Neural cell (in vitro differentiated cells): ENCODE measurements at regions not wholly inside any gene's neighbourhood (a gene's known extent, or its start where the extent isn't known, plus 50 kb on each side); places are given as distances from the start of the nearest gene placed in this dataset.

Experiments
- H2AFZ ChIP-seq: fragments of 200-600, 300-800 bp; sonication (generic), shearing (Covaris generic); 2 replicates; pipeline ENCODE4 v1.6.0; 2014; ENCODE audit warnings: low read depth, mild to moderate bottlenecking, antibody characterized with exemption, low read length, moderate library complexity
- H3F3A ChIP-seq: fragments of 200-600 bp; shearing (Covaris generic); 2 replicates; pipeline ENCODE4 v1.6.1; 2016; ENCODE audit warnings: mild to moderate bottlenecking, moderate library complexity, mixed read lengths, antibody characterized with exemption, low read length; ENCODE audit not compliant: insufficient read depth, poor library complexity, severe bottlenecking
- H3K27ac ChIP-seq: fragments of 200-600, 300-800 bp; sonication (generic), shearing (Covaris generic); 2 replicates; pipeline ENCODE4 v1.5.1; 2014; ENCODE audit warnings: mild to moderate bottlenecking, low read length, moderate library complexity
- H3K27me3 ChIP-seq: fragments of 300-800, 200-600 bp; sonication (generic), shearing (Covaris generic); 2 replicates; pipeline ENCODE4 v1.6.0; 2014; ENCODE audit warnings: mild to moderate bottlenecking, low read depth, low read length, moderate library complexity; ENCODE audit not compliant: insufficient read depth
- H3K36me3 ChIP-seq: fragments of 300-800, 200-600 bp; sonication (generic), shearing (Covaris generic); 2 replicates; pipeline ENCODE4 v1.5.1; 2014; ENCODE audit warnings: mild to moderate bottlenecking, antibody characterized with exemption, low read length, moderate library complexity; ENCODE audit not compliant: insufficient read depth
- H3K4me2 ChIP-seq: fragments of 300-800, 200-600 bp; sonication (generic), shearing (Covaris generic); 2 replicates; pipeline ENCODE4 v1.6.0; 2014; ENCODE audit warnings: mild to moderate bottlenecking, low read length
- H3K4me3 ChIP-seq: fragments of 300-800, 200-600 bp; sonication (generic), shearing (Covaris generic); 2 replicates; pipeline ENCODE4 v1.5.1; 2014; ENCODE audit warnings: mild to moderate bottlenecking, low read length, moderate library complexity
- H3K79me2 ChIP-seq: fragments of 200-600 bp; shearing (Covaris generic); replicated peaks from 2 replicates; pipeline ENCODE4 v1.6.0; 2014; ENCODE audit warnings: mild to moderate bottlenecking, low read length, moderate library complexity; ENCODE audit not compliant: insufficient read depth
- H3K9ac ChIP-seq: fragments of 300-800, 200-600 bp; sonication (generic), shearing (Covaris generic); 2 replicates; pipeline ENCODE4 v1.6.1; 2016; ENCODE audit warnings: mild to moderate bottlenecking, low read length, mixed read lengths
- H3K9me2 ChIP-seq: fragments of 200-600 bp; shearing (Covaris generic); 2 replicates; pipeline ENCODE4 v1.6.1; 2016; ENCODE audit warnings: mild to moderate bottlenecking, low read length, mixed read lengths; ENCODE audit not compliant: insufficient read depth
- H3K9me3 ChIP-seq: fragments of 200-600, 300-800 bp; sonication (generic), shearing (Covaris generic); 2 replicates; pipeline ENCODE4 v1.6.1; 2016; ENCODE audit warnings: mild to moderate bottlenecking, mixed run types, low read length, moderate library complexity, mixed read lengths
- H4K20me1 ChIP-seq: fragments of 200-600 bp; shearing (Covaris generic); 2 replicates; pipeline ENCODE4 v1.6.1; 2016; ENCODE audit warnings: mild to moderate bottlenecking, mixed run types; ENCODE audit not compliant: insufficient read depth
- EP300 ChIP-seq: fragments of 450-650 bp; conservative IDR thresholded peaks from 2 replicates; pipeline ENCODE4 v1.6.1; 2014; ENCODE audit warnings: antibody characterized with exemption, mild to moderate bottlenecking, moderate library complexity; ENCODE audit not compliant: poor library complexity, severe bottlenecking
- EZH2 ChIP-seq: fragments of 200-600, 300-800 bp; shearing (Covaris generic), sonication (generic); IDR thresholded peaks from 2 replicates; pipeline ENCODE4 v1.6.1; 2014; ENCODE audit warnings: antibody characterized with exemption, low read length, borderline replicate concordance, mild to moderate bottlenecking; ENCODE audit not compliant: insufficient read depth, poor library complexity, severe bottlenecking
- MXI1 ChIP-seq: fragments of 450-650 bp; conservative IDR thresholded peaks from 2 replicates; pipeline ENCODE4 v1.6.1; 2014; ENCODE audit warnings: antibody characterized with exemption, mild to moderate bottlenecking; ENCODE audit not compliant: poor library complexity, severe bottlenecking
- POLR2AphosphoS5 ChIP-seq: IDR thresholded peaks from 2 replicates; pipeline ENCODE4 v1.6.1; 2012
- RAD21 ChIP-seq: fragments of 450-650 bp; conservative IDR thresholded peaks from 2 replicates; pipeline ENCODE4 v1.6.1; 2014; ENCODE audit warnings: antibody characterized with exemption, mild to moderate bottlenecking, moderate library complexity
- SMC3 ChIP-seq: fragments of 450-650 bp; conservative IDR thresholded peaks from 2 replicates; pipeline ENCODE4 v1.6.1; 2014; ENCODE audit warnings: antibody characterized with exemption, mild to moderate bottlenecking, moderate library complexity; ENCODE audit not compliant: poor library complexity
- TAF1 ChIP-seq: IDR thresholded peaks from 2 replicates; pipeline ENCODE4 v1.6.1; 2012; ENCODE audit warnings: low read depth
- TF ChIP-seq, protein P1 (sequence below): fragments of 450-650 bp; IDR thresholded peaks from 2 replicates; pipeline ENCODE4 v1.5.1; 2014; ENCODE audit warnings: antibody characterized with exemption, mild to moderate bottlenecking, moderate library complexity; ENCODE audit not compliant: poor library complexity, severe bottlenecking
- TF ChIP-seq, protein P2 (sequence below): IDR thresholded peaks from 2 replicates; pipeline ENCODE4 v1.6.1; 2012; ENCODE audit warnings: borderline replicate concordance

DNA sequence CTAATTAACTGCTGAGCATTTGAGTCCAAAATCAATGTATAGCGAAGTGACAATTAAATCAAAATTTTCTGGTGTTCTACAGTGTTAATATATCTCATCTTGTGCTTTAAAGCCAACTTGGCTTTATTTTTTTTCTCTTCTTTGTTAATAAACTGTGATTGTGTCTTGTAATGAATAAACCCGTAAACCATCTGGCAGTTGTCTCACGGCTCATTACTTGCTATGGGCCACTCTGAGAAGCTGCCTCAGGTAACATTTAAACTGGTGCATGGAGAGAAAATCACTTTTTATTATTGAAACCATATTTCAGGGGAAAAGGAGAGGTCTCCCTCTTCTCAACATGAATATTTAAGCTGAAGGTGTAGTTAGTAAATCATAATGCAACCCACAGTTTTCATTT is 694.0 kb downstream of the KCTD8 start:
- H3K27ac ChIP-seq = no peak overlapping the region

DNA sequence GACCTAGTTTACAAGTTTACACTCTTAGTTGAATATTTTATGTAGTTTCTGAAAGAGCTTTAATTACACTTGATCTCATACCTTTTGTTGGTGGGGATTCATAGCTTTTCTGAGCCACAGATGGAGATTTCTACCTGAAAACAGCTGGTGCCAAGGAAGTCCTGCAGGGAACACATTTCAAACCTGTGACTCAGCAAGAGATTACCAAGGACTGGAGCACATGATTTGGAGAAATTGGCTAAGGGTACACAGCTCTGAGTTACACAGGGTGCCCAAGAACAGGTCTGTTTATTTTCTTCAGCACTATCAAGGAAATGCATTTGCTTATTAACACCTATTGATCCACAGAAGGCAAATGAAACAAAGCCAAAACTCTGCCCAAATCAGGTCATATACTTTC is 691.5 kb downstream of the KCTD8 start:
- Histone ChIP-seq H3K9me2 (no peaks in the 10 kb centered on the region), H3K79me2 (no peaks in the 10 kb centered on the region), H3K27ac (no peak overlapping the region), H3K4me2 (no peak overlapping the region), H3F3A (no peaks in the 10 kb centered on the region), H3K4me3 (no peak overlapping the region), H3K27me3 (no peaks in the 10 kb centered on the region), H2AFZ (no peak overlapping the region), H3K9me3 (no peaks in the 10 kb centered on the region), H3K9ac (no peak overlapping the region), H3K36me3 (no peaks in the 10 kb centered on the region), H4K20me1 (no peaks in the 10 kb centered on the region)
- TF ChIP-seq, protein P1, sequence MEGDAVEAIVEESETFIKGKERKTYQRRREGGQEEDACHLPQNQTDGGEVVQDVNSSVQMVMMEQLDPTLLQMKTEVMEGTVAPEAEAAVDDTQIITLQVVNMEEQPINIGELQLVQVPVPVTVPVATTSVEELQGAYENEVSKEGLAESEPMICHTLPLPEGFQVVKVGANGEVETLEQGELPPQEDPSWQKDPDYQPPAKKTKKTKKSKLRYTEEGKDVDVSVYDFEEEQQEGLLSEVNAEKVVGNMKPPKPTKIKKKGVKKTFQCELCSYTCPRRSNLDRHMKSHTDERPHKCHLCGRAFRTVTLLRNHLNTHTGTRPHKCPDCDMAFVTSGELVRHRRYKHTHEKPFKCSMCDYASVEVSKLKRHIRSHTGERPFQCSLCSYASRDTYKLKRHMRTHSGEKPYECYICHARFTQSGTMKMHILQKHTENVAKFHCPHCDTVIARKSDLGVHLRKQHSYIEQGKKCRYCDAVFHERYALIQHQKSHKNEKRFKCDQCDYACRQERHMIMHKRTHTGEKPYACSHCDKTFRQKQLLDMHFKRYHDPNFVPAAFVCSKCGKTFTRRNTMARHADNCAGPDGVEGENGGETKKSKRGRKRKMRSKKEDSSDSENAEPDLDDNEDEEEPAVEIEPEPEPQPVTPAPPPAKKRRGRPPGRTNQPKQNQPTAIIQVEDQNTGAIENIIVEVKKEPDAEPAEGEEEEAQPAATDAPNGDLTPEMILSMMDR = no peak
- TF ChIP-seq MXI1 (no peak), SMC3 (no peak), TAF1 (no peak), EZH2 (no peak), EP300 (no peak), RAD21 (no peak), POLR2AphosphoS5 (no peak)
- TF ChIP-seq, protein P2, sequence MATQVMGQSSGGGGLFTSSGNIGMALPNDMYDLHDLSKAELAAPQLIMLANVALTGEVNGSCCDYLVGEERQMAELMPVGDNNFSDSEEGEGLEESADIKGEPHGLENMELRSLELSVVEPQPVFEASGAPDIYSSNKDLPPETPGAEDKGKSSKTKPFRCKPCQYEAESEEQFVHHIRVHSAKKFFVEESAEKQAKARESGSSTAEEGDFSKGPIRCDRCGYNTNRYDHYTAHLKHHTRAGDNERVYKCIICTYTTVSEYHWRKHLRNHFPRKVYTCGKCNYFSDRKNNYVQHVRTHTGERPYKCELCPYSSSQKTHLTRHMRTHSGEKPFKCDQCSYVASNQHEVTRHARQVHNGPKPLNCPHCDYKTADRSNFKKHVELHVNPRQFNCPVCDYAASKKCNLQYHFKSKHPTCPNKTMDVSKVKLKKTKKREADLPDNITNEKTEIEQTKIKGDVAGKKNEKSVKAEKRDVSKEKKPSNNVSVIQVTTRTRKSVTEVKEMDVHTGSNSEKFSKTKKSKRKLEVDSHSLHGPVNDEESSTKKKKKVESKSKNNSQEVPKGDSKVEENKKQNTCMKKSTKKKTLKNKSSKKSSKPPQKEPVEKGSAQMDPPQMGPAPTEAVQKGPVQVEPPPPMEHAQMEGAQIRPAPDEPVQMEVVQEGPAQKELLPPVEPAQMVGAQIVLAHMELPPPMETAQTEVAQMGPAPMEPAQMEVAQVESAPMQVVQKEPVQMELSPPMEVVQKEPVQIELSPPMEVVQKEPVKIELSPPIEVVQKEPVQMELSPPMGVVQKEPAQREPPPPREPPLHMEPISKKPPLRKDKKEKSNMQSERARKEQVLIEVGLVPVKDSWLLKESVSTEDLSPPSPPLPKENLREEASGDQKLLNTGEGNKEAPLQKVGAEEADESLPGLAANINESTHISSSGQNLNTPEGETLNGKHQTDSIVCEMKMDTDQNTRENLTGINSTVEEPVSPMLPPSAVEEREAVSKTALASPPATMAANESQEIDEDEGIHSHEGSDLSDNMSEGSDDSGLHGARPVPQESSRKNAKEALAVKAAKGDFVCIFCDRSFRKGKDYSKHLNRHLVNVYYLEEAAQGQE = no peak

More for the DNA sequence above, 694.0 kb downstream of the KCTD8 start:
- Histone ChIP-seq H3K36me3 (no peaks in the 10 kb centered on the region), H3F3A (no peaks in the 10 kb centered on the region), H3K9me3 (no peaks in the 10 kb centered on the region), H3K4me2 (no peak overlapping the region), H4K20me1 (no peaks in the 10 kb centered on the region), H3K27me3 (no peaks in the 10 kb centered on the region), H3K4me3 (no peak overlapping the region), H3K79me2 (no peaks in the 10 kb centered on the region), H3K9ac (no peak overlapping the region), H2AFZ (no peak overlapping the region), H3K9me2 (no peaks in the 10 kb centered on the region)
- TF ChIP-seq MXI1 (no peak), RAD21 (no peak)

DNA sequence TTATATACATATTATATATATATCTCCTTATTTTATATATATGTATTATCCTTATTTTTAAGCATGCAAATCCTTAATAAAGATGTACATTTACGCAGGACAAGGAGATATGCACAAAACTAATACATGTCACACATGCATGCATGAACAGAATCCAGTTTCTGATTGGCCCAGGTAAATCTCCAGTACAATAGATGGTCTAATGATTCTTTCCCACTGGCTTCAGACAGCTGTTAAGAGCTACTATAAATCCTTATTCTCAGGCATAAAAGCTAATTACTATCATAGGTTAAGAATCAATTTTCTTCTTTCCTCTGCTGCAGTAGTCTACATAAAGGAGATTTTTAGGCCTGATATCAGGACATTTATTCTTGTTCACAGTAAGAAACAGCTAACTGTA is 689.8 kb downstream of the KCTD8 start:
- Histone ChIP-seq H3K27me3 (no peaks in the 10 kb centered on the region), H3K9me2 (no peaks in the 10 kb centered on the region), H3K4me2 (no peak overlapping the region), H3K9me3 (no peaks in the 10 kb centered on the region), H3F3A (no peaks in the 10 kb centered on the region), H4K20me1 (no peaks in the 10 kb centered on the region), H2AFZ (no peak overlapping the region), H3K79me2 (no peaks in the 10 kb centered on the region), H3K36me3 (no peaks in the 10 kb centered on the region), H3K27ac (no peak overlapping the region), H3K4me3 (no peak overlapping the region), H3K9ac (no peak overlapping the region)
- TF ChIP-seq, protein P1 = no peak
- TF ChIP-seq EZH2 = no peak
- no peak for TF ChIP-seq POLR2AphosphoS5
- no peak for TF ChIP-seq SMC3
- no peak for TF ChIP-seq MXI1
- TF ChIP-seq RAD21 = no peak
- TF ChIP-seq TAF1 = no peak
- TF ChIP-seq EP300 = no peak
- TF ChIP-seq, protein P2 = no peak
